Cardiac fibroblast (primary cell): ENCODE measurements at regions not wholly inside any gene's neighbourhood (a gene's known extent, or its start where the extent isn't known, plus 50 kb on each side); places are given as distances from the start of the nearest gene placed in this dataset.
"Not testable (repeated sequence)": the region's sequence is repeated elsewhere in the genome, so short reads cannot be mapped to it uniquely, and the experiment has no call there.

Source experiments
- DNase-seq, 2 donors: peaks; one replicate each; pipeline versions ENCODE4 v3.0.0 to v3.0.0-alpha.2; 2010; ENCODE audit warnings: low read depth in 2 of 2
- H3K4me3 ChIP-seq, 2 donors: replicated peaks in 1 of 2; 1 replicate in 1 of 2; 2 replicates in 1 of 2; pipeline ENCODE4 v1.5.1; 2011; ENCODE audit warnings: low read depth in 2 of 2, low read length in 2 of 2, mild to moderate bottlenecking in 2 of 2, moderate library complexity in 1 of 2
- CTCF ChIP-seq: IDR thresholded peaks from one replicate; pipeline ENCODE4 v1.5.1; 2011; ENCODE audit warnings: low read depth, mild to moderate bottlenecking, low read length, inconsistent platforms

GRCh38 chr11:42841556-42841955 is 470.2 kb upstream of the API5 start:
- TF ChIP-seq CTCF: no peak
- H3K4me3 ChIP-seq: no peak overlapping the region
- no peak for DNase-seq

DNA sequence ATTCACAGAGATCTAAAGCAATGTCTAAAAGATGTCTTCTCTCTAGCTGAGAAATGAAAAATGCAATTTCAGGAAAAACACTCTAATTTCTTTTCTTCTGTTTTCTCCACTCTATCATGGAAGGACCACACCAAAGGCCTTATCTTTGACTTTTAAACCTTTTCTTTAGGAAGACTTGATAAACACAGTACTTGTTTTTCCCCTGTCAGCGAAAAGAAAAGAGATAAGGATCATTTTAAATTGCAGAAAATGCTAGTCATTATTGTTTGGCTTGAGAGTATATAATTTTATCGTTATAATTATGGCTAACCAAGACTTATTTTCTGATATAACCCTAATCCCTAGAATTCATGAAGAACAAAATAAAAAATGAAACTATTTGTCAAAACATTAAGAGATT is 462.4 kb upstream of the API5 start:
- TF ChIP-seq CTCF: no peak
- H3K4me3 ChIP-seq: no peak overlapping the region
- no peak for DNase-seq

GRCh38 chr11:42857344-42857743 is 454.5 kb upstream of the API5 start:
- no peak for TF ChIP-seq CTCF
- no peak overlapping the region for H3K4me3 ChIP-seq
- no peak for DNase-seq

- no peak for TF ChIP-seq CTCF
- H3K4me3 ChIP-seq: no peak overlapping the region
- DNase-seq: no peak
Observed at GRCh38 chr11:42870480-42870879, 441.3 kb upstream of the API5 start.

DNA sequence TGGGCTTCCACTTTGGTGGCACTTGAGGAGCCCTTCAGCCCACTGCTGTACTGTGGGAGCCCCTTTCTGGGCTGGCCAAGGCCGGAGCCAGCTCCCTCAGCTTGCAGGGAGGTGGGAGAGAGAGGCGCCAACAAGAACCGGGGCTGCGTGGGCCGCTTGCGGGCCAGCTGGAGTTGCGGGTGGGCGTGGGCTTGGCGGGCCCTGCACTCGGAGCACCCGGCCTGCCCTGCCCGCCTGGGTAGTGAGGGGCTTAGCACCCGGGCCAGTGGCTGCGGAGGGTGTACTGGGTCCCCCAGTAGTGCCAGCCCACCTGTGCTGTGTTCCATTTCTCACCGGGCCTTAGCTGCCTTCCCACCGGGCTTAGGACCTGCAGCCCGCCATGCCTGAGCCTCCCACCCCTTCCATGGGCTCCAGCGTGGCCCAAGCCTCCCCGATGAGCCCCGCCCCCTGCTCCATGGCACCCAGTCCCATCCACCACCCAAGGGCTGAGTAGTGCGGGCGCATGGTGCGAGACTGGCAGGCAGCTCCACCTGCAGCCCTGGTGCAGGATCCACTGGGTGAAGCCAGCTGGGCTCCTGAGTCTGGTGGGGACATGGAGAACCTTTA is 437.9 kb upstream of the API5 start:
- not testable (repeated sequence) for DNase-seq, H3K4me3 ChIP-seq

GRCh38 chr11:42881335-42881734 is 430.5 kb upstream of the API5 start:
- not testable (repeated sequence) for H3K4me3 ChIP-seq, DNase-seq

DNA sequence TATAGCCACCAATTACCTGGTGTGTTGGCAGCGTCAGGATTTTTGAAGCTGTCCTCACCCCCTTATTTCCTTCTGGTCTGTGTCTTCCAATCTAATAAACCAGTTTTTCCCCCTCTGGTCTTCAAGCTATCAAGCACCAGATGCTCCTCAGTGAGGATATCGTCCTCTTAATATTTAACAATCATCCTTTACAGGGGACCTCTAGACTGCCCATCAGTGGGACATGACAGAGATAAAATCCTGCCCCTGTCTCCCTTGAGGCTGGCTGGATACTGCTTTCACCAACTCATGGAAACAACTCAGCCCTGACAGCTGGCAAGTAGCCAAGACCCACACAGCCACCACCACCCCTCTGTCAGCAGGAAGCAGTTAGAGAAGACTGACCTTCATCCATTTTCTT is 421.0 kb upstream of the API5 start:
- no peak overlapping the region for H3K4me3 ChIP-seq
- no peak for TF ChIP-seq CTCF
- DNase-seq: no peak

GRCh38 chr11:42901084-42901483 is 410.7 kb upstream of the API5 start:
- no peak for TF ChIP-seq CTCF
- no peak for DNase-seq
- H3K4me3 ChIP-seq: no peak overlapping the region
